Liver (tissue), 8 donors: ENCODE measurements at regions not wholly inside any gene's neighbourhood (a gene's known extent, or its start where the extent isn't known, plus 50 kb on each side); places are given as distances from the start of the nearest gene placed in this dataset.

Experiments
- DNase-seq: peaks from one replicate; pipeline ENCODE4 v3.0.0-alpha.2; 2017; ENCODE audit warnings: low spot score
- H3K27ac ChIP-seq, 2 donors: one replicate each; pipeline ENCODE4 v1.7.0; 2013; ENCODE audit warnings: inconsistent platforms in 2 of 2, low read length in 2 of 2, control low read depth in 1 of 2, low read depth in 1 of 2, mild to moderate bottlenecking in 1 of 2
- H3K27me3 ChIP-seq, 4 donors: one replicate each; pipeline versions ENCODE4 v1.6.1 to v1.7.0; 2013; ENCODE audit warnings: low read length in 3 of 4, inconsistent platforms in 1 of 4, mild to moderate bottlenecking in 1 of 4, moderate library complexity in 1 of 4; ENCODE audit not compliant: control insufficient read depth in 4 of 4, insufficient read depth in 4 of 4
- H3K36me3 ChIP-seq, 4 donors: one replicate each; pipeline versions ENCODE4 v1.6.1 to v1.7.0; 2013; ENCODE audit warnings: low read length in 3 of 4, mild to moderate bottlenecking in 3 of 4, low read depth in 1 of 4, moderate library complexity in 1 of 4; ENCODE audit not compliant: control insufficient read depth in 4 of 4, insufficient read depth in 3 of 4
- H3K4me1 ChIP-seq, 4 donors: one replicate each; pipeline versions ENCODE4 v1.6.1 to v1.7.0; 2013; ENCODE audit warnings: low read length in 3 of 4, mild to moderate bottlenecking in 3 of 4, moderate library complexity in 1 of 4; ENCODE audit not compliant: control insufficient read depth in 4 of 4, insufficient read depth in 4 of 4
- H3K4me3 ChIP-seq, 3 donors: one replicate each; pipeline versions ENCODE4 v1.6.1 to v1.7.0; 2013; ENCODE audit warnings: low read length in 3 of 3, control low read depth in 1 of 3, low read depth in 1 of 3, mild to moderate bottlenecking in 1 of 3
- H3K9ac ChIP-seq, 2 donors: one replicate each; pipeline ENCODE4 v1.7.0; 2013; ENCODE audit warnings: low read length in 2 of 2, mild to moderate bottlenecking in 2 of 2, moderate library complexity in 2 of 2, control low read depth in 1 of 2, low read depth in 1 of 2
- H3K9me3 ChIP-seq, 4 donors: one replicate each; pipeline versions ENCODE4 v1.6.1 to v1.7.0; 2013; ENCODE audit warnings: low read length in 3 of 4; ENCODE audit not compliant: control insufficient read depth in 4 of 4
- ATF3 ChIP-seq: IDR thresholded peaks from 2 replicates; pipeline ENCODE4 v1.6.1; 2016; ENCODE audit warnings: antibody characterized with exemption
- CTCF ChIP-seq: fragments of 150-350 bp; IDR thresholded peaks from 2 replicates; pipeline ENCODE4 v1.5.1; 2017; ENCODE audit warnings: improper control_type of control experiment, low read depth, low read length; ENCODE audit not compliant: missing input control
- EGR1 ChIP-seq, 2 donors: IDR thresholded peaks; 2 replicates each; pipeline ENCODE4 v1.6.1; 2016 to 2018; ENCODE audit warnings: antibody characterized with exemption in 2 of 2, low read depth in 2 of 2
- FOXA1 ChIP-seq: IDR thresholded peaks from 2 replicates; pipeline ENCODE4 v1.6.1; 2016; ENCODE audit warnings: antibody characterized with exemption
- FOXA2 ChIP-seq: IDR thresholded peaks from 2 replicates; pipeline ENCODE4 v1.6.1; 2016; ENCODE audit warnings: antibody characterized with exemption
- GABPA ChIP-seq, 2 donors: IDR thresholded peaks in 1 of 2; conservative IDR thresholded peaks in 1 of 2; 2 replicates each; pipeline ENCODE4 v1.6.1; 2016; ENCODE audit warnings: antibody characterized with exemption in 2 of 2, mild to moderate bottlenecking in 1 of 2, moderate library complexity in 1 of 2
- HNF4A ChIP-seq, 2 donors: conservative IDR thresholded peaks; 2 replicates each; pipeline ENCODE4 v1.6.1; 2016; ENCODE audit warnings: antibody characterized with exemption in 2 of 2, mild to moderate bottlenecking in 2 of 2
- HNF4G ChIP-seq: IDR thresholded peaks from 2 replicates; pipeline ENCODE4 v1.6.1; 2016; ENCODE audit warnings: antibody characterized with exemption
- JUND ChIP-seq, 2 donors: IDR thresholded peaks; 2 replicates each; pipeline ENCODE4 v1.6.1; 2016; ENCODE audit warnings: antibody characterized with exemption in 2 of 2
- MAX ChIP-seq: IDR thresholded peaks from 2 replicates; pipeline ENCODE4 v1.6.1; 2016; ENCODE audit warnings: antibody characterized with exemption
- NR2F2 ChIP-seq: IDR thresholded peaks from 2 replicates; pipeline ENCODE4 v1.6.1; 2016; ENCODE audit warnings: antibody characterized with exemption
- RAD21 ChIP-seq, 2 donors: IDR thresholded peaks; 2 replicates each; pipeline ENCODE4 v1.6.1; 2016; ENCODE audit warnings: antibody characterized with exemption in 2 of 2, mild to moderate bottlenecking in 2 of 2
- RXRA ChIP-seq, 2 donors: IDR thresholded peaks; 2 replicates each; pipeline ENCODE4 v1.6.1; 2017 to 2018; ENCODE audit warnings: antibody characterized with exemption in 2 of 2, mild to moderate bottlenecking in 1 of 2
- SP1 ChIP-seq: IDR thresholded peaks from 2 replicates; pipeline ENCODE4 v1.6.1; 2018; ENCODE audit warnings: antibody characterized with exemption, mild to moderate bottlenecking
- TAF1 ChIP-seq: conservative IDR thresholded peaks from 2 replicates; pipeline ENCODE4 v1.6.1; 2016; ENCODE audit warnings: antibody characterized with exemption, mild to moderate bottlenecking
- YY1 ChIP-seq: IDR thresholded peaks from 2 replicates; pipeline ENCODE4 v1.6.1; 2016; ENCODE audit warnings: antibody characterized with exemption, mild to moderate bottlenecking
- WGBS: extraction: QIAGEN DNeasy Blood & Tissue Kit; methylation state at CpG from one replicate; pipeline ENCODE4 v1.1.7; 2013; 5-methylcytosine and 5-hydroxymethylcytosine counted together
- TF ChIP-seq, protein P1 (sequence below): IDR thresholded peaks from 2 replicates; pipeline ENCODE4 v1.6.1; 2016; ENCODE audit warnings: antibody characterized with exemption
- TF ChIP-seq, protein P2 (sequence below): IDR thresholded peaks from 2 replicates; pipeline ENCODE4 v1.6.1; 2016; ENCODE audit warnings: antibody characterized with exemption, mild to moderate bottlenecking
- donor health status: healthy.
- donor health status: healthy.
- donor health status: healthy.
- donor health status: healthy.
- donor health status: healthy.

- no peak for DNase-seq
- Histone ChIP-seq H3K27ac (no peak overlapping the region), H3K27me3 (no peaks in the 10 kb centered on the region), H3K9ac (no peak overlapping the region), H3K9me3 (peaks cover 0 to 2% (median 0%) of the 10 kb centered on the region in 4 donors), H3K4me1 (peaks cover 3 to 12% (median 10%) of the 10 kb centered on the region in 4 donors), H3K36me3 (no peaks in the 10 kb centered on the region), H3K4me3 (no peak overlapping the region)
- TF ChIP-seq NR2F2: no peak
- TF ChIP-seq SP1: no peak
- TF ChIP-seq, protein P1, sequence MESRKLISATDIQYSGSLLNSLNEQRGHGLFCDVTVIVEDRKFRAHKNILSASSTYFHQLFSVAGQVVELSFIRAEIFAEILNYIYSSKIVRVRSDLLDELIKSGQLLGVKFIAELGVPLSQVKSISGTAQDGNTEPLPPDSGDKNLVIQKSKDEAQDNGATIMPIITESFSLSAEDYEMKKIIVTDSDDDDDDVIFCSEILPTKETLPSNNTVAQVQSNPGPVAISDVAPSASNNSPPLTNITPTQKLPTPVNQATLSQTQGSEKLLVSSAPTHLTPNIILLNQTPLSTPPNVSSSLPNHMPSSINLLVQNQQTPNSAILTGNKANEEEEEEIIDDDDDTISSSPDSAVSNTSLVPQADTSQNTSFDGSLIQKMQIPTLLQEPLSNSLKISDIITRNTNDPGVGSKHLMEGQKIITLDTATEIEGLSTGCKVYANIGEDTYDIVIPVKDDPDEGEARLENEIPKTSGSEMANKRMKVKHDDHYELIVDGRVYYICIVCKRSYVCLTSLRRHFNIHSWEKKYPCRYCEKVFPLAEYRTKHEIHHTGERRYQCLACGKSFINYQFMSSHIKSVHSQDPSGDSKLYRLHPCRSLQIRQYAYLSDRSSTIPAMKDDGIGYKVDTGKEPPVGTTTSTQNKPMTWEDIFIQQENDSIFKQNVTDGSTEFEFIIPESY: no peak
- TF ChIP-seq EGR1 (IDR thresholded peaks at IDR 0.05; ENCODE audit: low read depth in 2 of 2): no peak
- no peak for TF ChIP-seq YY1
- TF ChIP-seq FOXA2: no peak
- no peak for TF ChIP-seq CTCF
- no peak for TF ChIP-seq RXRA (IDR thresholded peaks at IDR 0.05)
- TF ChIP-seq HNF4A (conservative IDR thresholded peaks at IDR 0.05): no peak
- no peak for TF ChIP-seq TAF1
- no peak for TF ChIP-seq RAD21 (IDR thresholded peaks at IDR 0.05)
- TF ChIP-seq FOXA1: no peak
- no peak for TF ChIP-seq GABPA (IDR thresholded peaks at IDR 0.05 in 1 of 2, conservative IDR thresholded peaks at IDR 0.05 in 1 of 2)
- no peak for TF ChIP-seq JUND (IDR thresholded peaks at IDR 0.05)
- no peak for TF ChIP-seq MAX
- 74% methylated on average over 5 of the region's 5 CpGs for WGBS
These were observed 164.6 kb downstream of the SALL1 start for GRCh38 chr16:50986453-50986852.

GRCh38 chr16:50985733-50986132 lies 165.3 kb downstream of the SALL1 start:
- H3K9ac ChIP-seq: no peak overlapping the region
- no peak for DNase-seq
- no peak for TF ChIP-seq FOXA2
- TF ChIP-seq GABPA (IDR thresholded peaks at IDR 0.05 in 1 of 2, conservative IDR thresholded peaks at IDR 0.05 in 1 of 2): no peak
- no peak for TF ChIP-seq ATF3
- no peak for TF ChIP-seq MAX
- TF ChIP-seq, protein P2, sequence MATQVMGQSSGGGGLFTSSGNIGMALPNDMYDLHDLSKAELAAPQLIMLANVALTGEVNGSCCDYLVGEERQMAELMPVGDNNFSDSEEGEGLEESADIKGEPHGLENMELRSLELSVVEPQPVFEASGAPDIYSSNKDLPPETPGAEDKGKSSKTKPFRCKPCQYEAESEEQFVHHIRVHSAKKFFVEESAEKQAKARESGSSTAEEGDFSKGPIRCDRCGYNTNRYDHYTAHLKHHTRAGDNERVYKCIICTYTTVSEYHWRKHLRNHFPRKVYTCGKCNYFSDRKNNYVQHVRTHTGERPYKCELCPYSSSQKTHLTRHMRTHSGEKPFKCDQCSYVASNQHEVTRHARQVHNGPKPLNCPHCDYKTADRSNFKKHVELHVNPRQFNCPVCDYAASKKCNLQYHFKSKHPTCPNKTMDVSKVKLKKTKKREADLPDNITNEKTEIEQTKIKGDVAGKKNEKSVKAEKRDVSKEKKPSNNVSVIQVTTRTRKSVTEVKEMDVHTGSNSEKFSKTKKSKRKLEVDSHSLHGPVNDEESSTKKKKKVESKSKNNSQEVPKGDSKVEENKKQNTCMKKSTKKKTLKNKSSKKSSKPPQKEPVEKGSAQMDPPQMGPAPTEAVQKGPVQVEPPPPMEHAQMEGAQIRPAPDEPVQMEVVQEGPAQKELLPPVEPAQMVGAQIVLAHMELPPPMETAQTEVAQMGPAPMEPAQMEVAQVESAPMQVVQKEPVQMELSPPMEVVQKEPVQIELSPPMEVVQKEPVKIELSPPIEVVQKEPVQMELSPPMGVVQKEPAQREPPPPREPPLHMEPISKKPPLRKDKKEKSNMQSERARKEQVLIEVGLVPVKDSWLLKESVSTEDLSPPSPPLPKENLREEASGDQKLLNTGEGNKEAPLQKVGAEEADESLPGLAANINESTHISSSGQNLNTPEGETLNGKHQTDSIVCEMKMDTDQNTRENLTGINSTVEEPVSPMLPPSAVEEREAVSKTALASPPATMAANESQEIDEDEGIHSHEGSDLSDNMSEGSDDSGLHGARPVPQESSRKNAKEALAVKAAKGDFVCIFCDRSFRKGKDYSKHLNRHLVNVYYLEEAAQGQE: no peak
- TF ChIP-seq EGR1 (IDR thresholded peaks at IDR 0.05; ENCODE audit: low read depth in 2 of 2): no peak
- no peak for TF ChIP-seq HNF4G
- no peak for TF ChIP-seq RAD21 (IDR thresholded peaks at IDR 0.05)
- TF ChIP-seq JUND (IDR thresholded peaks at IDR 0.05): no peak
- TF ChIP-seq, protein P1: no peak
- TF ChIP-seq YY1: no peak
- no peak for TF ChIP-seq NR2F2
- TF ChIP-seq HNF4A (conservative IDR thresholded peaks at IDR 0.05): no peak
- no peak for TF ChIP-seq CTCF
- H3K27ac ChIP-seq: no peak overlapping the region
- no peaks in the 10 kb centered on the region for H3K36me3 ChIP-seq
- H3K4me1 ChIP-seq: peaks cover 7 to 18% (median 13%) of the 10 kb centered on the region in 4 donors
- H3K4me3 ChIP-seq: no peak overlapping the region
- no peaks in the 10 kb centered on the region for H3K27me3 ChIP-seq
- H3K9me3 ChIP-seq: peaks cover 0 to 2% (median 0%) of the 10 kb centered on the region in 4 donors
- WGBS: 78% methylated on average over 2 of the region's 2 CpGs
